GM19351 (cell line): ENCODE measurements at regions not wholly inside any gene's neighbourhood (a gene's known extent, or its start where the extent isn't known, plus 50 kb on each side); places are given as distances from the start of the nearest gene placed in this dataset.

ENCODE experiments used
- ATAC-seq: cut with Tn5 transposase; IDR thresholded peaks from one replicate; pipeline ENCODE4 v1.9.1; 2021; ENCODE audit warnings: mild to moderate bottlenecking, moderate library complexity; ENCODE audit not compliant: unreplicated experiment

DNA sequence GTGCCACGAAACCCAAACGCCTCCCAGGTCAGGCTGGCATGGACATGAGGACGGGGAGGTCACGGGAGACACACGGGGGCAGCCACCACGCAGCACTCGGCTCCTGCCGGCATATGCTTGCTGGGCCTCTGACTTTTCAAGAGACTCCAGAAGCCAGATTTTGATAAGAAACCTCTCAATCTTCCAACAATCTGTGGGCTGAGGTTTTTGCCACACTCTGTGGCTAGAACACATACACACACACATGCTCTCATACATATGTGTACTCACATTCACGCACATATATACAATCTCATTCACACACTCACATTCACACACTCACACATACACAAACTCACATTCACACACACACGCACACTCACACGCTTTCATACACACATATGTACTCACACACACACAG is 86.7 kb upstream of the LINGO1 start:
- ATAC-seq = no peak

GRCh38 chr15:77717333-77717990 is 84.8 kb upstream of the LINGO1 start:
- ATAC-seq = no peak

DNA sequence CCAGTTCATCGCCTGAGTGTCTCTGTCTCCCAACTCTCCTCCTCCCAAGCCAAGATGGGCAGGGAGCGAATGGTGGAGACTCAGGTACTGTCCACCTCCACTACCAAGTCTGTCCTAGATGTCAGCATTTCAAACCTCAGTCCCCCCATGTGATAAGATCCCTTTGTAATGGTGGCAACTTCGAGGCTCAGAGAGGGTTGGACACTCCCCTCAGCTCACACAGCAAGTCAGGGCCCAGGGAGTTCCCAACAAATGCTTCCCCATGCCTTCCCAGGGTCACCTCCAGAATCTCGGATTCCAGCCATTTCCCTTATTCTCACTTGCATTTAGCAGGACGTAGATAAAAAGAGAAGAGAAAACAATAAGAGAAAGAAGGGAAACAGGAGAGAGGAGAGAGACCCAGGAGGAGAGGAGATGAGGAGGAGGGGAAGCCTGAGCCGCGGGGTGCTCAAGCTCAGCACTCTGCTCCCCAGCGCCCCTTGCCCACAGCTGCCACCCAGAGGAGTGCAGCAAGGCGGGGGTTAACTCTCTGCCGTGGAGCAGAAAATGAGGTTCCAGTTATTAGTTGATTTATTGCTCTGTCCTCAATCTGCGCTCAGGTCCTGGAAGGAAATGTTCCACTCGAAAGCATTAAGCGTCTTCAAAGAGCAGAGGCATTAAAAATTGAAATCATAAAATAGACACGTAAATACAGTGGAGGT is 84.1 kb upstream of the LINGO1 start:
- no peak for ATAC-seq

DNA sequence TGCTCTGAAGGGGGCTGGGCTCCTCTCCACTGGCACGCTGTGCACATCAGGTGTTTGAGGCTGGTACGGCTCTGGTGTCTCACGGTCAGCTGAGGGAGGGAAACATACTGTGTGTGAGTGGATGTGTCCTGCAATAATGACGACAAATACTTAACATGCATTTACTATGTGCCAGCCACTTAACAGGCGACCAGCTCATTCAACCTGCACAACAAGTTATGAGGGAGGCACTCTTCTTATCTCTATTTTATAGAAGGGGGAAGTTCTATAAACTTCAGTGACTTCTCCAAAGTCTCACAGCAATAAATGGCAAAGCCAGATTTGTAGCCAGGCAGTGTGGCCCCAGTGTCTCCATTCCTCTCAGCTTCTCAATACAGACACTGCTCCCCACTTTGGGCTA is 83.1 kb upstream of the LINGO1 start:
- no peak for ATAC-seq

- ATAC-seq = no peak
Measured at GRCh38 chr15:77715051-77715450, 82.3 kb upstream of the LINGO1 start.

- no peak for ATAC-seq
Measured at GRCh38 chr15:77714555-77714954, 81.8 kb upstream of the LINGO1 start.

DNA sequence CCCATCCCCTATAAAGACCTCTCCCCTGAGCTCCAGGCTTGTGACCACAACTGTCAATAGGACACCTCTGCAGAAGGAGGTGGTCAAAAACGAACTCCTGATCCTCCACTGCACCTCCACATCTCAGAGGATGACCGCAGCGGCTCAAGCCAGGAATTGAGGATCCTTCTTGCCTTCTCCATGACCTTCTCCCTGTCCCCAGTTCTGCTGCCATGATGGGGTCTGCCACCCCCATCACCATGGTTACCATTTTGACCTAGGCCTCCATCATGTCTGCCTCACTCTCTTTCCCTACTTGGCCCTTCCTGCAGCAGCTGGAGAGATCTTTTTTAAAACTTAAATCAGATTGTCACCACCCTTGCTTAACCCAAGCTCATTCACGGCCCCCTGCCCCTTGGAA is 81.3 kb upstream of the LINGO1 start:
- no peak for ATAC-seq

DNA sequence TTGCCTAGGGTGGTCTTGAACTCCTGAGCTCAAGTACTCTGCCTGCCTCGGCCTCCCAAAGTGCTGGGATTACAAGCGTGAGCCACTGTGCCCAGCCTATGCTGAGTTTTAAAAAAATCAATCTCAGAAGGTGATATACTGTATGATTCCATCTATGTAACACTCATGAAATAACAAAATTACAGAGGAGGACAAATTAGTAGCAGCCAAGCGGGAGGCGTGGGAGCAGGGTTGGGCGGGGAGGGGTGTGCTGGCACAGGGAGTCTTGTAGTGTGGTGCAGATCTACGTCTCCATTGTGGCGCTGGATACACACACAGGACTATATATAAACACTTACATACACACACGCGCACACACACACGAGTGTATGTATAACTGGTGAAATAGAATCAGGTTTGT is 80.6 kb upstream of the LINGO1 start:
- no peak for ATAC-seq

GRCh38 chr15:77712438-77712837 is 79.7 kb upstream of the LINGO1 start:
- no peak for ATAC-seq

GRCh38 chr15:77710637-77711036 is 77.9 kb upstream of the LINGO1 start:
- no peak for ATAC-seq

DNA sequence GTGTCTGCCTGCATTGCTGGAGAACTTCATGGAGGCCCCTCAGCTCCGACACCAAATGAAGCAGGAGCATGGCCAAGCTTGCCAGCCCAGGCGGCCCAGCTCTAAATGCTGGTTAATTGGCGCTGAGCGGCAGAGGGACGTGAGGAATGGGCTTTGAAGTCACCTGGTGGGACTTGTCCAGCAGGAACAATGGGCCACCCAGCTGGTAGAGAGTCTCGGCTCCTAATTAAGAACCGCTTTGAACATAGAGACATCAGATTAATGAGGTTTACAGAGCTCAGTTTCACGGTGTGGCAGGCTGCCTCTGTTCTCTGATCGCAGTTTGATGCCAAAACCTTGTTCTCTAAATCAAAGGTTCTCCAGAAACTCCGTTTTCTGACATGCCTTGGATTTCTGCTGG is 77.5 kb upstream of the LINGO1 start:
- ATAC-seq = no peak

- no peak for ATAC-seq
Measured at GRCh38 chr15:77709135-77709886, 76.6 kb upstream of the LINGO1 start.

DNA sequence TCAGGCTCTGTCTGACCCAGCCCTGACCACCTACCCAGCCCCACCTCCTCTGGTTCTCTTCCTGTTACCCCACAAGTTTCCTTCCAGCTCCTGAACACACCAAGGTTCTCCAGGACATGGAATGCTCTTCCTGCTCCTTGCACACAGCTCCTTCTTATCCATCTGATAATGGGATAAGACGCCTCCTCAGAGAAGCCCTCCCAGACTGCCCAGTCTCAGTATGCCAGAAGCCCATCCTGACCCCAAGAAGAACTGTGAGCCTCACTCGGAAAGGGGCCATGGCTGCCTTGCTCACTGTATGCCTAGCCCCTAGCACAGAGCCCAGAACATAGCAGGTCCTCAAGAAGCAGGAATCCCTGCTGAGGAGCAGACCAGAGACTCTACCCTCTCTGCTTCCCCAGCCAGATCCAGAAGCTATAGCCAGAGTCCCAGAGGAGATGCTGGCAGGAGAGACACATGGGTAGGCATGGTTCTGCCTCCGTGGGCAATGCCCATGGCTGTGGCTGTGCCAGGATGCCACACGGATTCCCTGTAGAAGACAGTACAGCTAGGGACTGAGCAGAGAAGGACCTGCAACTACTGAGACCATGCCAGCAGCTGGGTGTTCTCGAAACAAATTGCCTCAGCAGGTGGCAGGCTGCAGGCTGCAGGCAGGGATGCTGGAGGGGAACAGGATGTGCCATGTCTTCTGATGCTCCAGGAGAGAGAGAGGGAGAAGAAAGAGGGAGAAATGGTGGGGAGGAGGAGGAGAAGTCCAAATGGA is 74.0 kb upstream of the LINGO1 start:
- ATAC-seq = no peak

DNA sequence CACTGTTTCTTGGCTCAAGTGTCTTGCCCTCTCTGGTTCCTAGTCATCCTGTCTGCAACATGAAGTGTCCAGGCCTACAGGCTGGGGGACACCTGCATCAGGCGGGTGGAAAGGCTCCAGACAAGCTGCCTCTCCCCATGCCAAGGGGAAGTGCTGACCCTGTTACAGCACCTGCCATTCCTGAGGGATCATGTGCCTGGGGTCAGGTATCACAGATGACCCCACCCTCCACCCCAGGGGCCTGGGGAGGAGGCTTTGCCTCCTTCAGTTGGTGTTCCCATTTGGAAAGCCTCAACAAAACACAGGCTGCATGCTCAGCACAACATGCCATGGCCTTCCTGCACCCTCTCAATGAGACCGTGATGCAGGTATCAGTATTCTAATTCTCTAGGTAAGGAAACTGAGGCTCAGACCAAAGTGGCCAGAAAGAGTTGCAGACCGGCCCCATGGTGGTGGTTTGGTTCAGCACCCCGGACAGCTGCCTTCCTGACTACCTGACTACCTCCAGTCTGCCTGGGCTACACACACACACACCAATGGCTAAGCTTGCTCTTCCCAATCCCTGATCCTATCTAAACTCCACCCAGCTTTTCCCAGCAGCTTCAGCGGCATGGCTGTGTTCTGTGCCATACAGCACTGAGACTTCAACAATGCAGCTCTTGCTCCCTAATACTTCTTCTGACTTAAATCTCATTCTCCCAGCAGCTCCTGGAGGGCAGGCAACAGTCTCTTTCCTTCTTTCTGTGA is 69.7 kb upstream of the LINGO1 start:
- ATAC-seq = no peak

DNA sequence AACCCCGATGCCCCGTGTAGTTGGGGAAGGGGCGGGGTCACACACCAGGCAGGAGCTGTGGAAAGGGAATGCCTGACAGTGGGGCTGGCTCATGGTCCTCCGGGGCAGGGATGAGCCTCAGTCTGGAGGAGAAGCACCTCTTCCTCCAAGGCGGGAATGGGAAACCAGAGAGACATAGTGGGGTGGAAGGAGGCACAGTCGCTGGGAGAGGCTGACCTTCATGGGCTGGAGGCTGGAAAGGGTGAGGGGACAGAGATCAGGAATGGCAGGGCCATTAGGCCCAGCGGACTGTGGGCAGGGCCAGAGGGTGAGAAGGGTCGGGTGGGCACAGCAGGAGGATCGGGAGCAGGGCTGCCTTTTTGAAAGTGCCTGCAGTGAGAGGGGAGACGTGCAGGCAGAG is 65.8 kb upstream of the LINGO1 start:
- no peak for ATAC-seq

GRCh38 chr15:77697893-77698292 is 65.2 kb upstream of the LINGO1 start:
- no peak for ATAC-seq

GRCh38 chr15:77696871-77697270 is 64.2 kb upstream of the LINGO1 start:
- no peak for ATAC-seq

- ATAC-seq = no peak
Measured at GRCh38 chr15:77695961-77696582, 63.4 kb upstream of the LINGO1 start.

- ATAC-seq = no peak
Measured at GRCh38 chr15:77695548-77695947, 62.8 kb upstream of the LINGO1 start.

DNA sequence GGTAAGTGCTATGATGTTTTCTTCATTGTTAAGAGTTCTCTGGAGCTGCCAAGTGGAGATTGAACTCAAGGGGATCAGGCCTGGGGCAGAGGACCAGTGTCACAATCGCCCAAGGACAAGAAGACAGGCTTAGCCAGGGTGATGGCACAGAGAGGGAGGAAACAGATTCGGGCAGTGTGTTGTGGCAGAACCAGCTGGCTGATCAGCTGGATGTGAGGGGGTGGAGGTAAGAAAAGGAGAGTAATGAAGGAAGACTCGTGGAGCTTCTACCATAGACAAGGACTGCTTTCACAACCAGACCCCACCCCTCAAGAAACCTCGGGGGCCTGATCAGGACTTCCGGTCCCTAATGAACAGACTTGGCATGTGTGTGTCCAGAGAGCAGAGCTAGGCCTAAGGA is 60.9 kb upstream of the LINGO1 start:
- no peak for ATAC-seq
